Testis (tissue), 2 donors: ENCODE measurements at regions not wholly inside any gene's neighbourhood (a gene's known extent, or its start where the extent isn't known, plus 50 kb on each side); places are given as distances from the start of the nearest gene placed in this dataset.

Experiments used
- POLR2A ChIP-seq: fragments of 450-650 bp; IDR thresholded peaks from one replicate; pipeline ENCODE4 v1.6.1; 2017; ENCODE audit warnings: antibody characterized with exemption, mild to moderate bottlenecking, moderate library complexity
- TF ChIP-seq, protein P1 (sequence below), 3 experiments: fragments of 450-650 bp in 2 of 3; fragments of 200-600 bp in 1 of 3; sonication (generic) in 1 of 3; IDR thresholded peaks; one replicate each; pipeline ENCODE4 v1.5.1; 2016 to 2019; ENCODE audit warnings: antibody characterized with exemption in 3 of 3, mild to moderate bottlenecking in 2 of 3, moderate library complexity in 1 of 3

DNA sequence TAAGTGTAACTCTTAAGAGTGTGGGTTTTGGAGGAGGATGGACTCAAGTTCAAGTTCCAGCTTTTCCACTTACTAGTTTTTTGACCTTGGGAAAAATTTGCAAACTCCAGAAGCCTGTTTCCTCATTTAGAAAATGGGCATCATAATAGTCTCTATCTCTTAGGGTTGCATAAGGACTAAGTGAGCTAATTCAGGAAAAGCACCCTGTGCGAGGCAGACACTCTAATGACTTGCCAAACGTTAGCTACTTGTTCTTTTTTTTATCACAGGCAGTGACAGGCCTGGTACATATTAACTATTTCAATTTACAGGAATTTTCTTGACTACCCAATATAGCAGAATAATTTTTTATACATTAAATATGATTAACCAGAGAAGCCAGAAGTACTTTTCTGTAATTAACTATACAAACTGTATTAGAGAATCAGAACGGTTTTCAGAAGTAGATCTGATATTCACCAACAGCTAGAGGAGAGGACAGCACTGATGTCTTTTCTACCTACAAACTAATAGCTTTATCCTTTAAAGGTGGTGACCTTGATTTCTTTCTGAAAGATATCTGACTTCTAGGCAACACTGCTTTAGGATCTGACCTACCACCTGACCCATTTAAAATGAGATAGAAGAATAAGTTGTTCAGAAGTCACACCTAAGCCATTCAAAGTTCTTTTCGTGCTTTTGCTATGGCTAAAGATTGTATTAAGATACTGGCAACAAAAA lies 139.6 kb upstream of the HAND2 start:
- TF ChIP-seq, protein P1, sequence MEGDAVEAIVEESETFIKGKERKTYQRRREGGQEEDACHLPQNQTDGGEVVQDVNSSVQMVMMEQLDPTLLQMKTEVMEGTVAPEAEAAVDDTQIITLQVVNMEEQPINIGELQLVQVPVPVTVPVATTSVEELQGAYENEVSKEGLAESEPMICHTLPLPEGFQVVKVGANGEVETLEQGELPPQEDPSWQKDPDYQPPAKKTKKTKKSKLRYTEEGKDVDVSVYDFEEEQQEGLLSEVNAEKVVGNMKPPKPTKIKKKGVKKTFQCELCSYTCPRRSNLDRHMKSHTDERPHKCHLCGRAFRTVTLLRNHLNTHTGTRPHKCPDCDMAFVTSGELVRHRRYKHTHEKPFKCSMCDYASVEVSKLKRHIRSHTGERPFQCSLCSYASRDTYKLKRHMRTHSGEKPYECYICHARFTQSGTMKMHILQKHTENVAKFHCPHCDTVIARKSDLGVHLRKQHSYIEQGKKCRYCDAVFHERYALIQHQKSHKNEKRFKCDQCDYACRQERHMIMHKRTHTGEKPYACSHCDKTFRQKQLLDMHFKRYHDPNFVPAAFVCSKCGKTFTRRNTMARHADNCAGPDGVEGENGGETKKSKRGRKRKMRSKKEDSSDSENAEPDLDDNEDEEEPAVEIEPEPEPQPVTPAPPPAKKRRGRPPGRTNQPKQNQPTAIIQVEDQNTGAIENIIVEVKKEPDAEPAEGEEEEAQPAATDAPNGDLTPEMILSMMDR (IDR thresholded peaks at IDR 0.05) = no peak
- no peak for TF ChIP-seq POLR2A
